Osteocyte (in vitro differentiated cells): ENCODE measurements at regions not wholly inside any gene's neighbourhood (a gene's known extent, or its start where the extent isn't known, plus 50 kb on each side); places are given as distances from the start of the nearest gene placed in this dataset.

Experiments used
- DNase-seq: peaks from one replicate; pipeline ENCODE4 v3.0.0; 2021; ENCODE audit warnings: mixed read lengths; ENCODE audit not compliant: unreplicated experiment; ENCODE audit errors: extremely low spot score
- H3K27ac Mint-ChIP-seq: one replicate; pipeline ENCODE4 v1.8.0; 2021; ENCODE audit warnings: mild to moderate bottlenecking, mixed read lengths; ENCODE audit not compliant: unreplicated experiment
- H3K27me3 Mint-ChIP-seq: one replicate; pipeline ENCODE4 v1.8.0; 2021; ENCODE audit warnings: mixed read lengths; ENCODE audit not compliant: unreplicated experiment
- H3K36me3 Mint-ChIP-seq: one replicate; pipeline ENCODE4 v1.8.0; 2021; ENCODE audit warnings: mixed read lengths; ENCODE audit not compliant: unreplicated experiment
- H3K4me1 Mint-ChIP-seq: one replicate; pipeline ENCODE4 v1.8.0; 2021; ENCODE audit warnings: mixed read lengths; ENCODE audit not compliant: unreplicated experiment
- H3K4me3 Mint-ChIP-seq: one replicate; pipeline ENCODE4 v1.8.0; 2021; ENCODE audit warnings: mild to moderate bottlenecking, moderate library complexity, mixed read lengths; ENCODE audit not compliant: unreplicated experiment
- H3K9me3 Mint-ChIP-seq: one replicate; pipeline ENCODE4 v1.8.0; 2021; ENCODE audit warnings: mixed read lengths; ENCODE audit not compliant: unreplicated experiment
- CTCF ChIP-seq: fragments of 200-600 bp; sonication (generic); IDR thresholded peaks from 2 replicates; pipeline ENCODE4 v1.5.0; 2021; ENCODE audit warnings: antibody characterized with exemption, mild to moderate bottlenecking, moderate library complexity

GRCh38 chr13:73482556-73482955, 423.8 kb downstream of the KLF5 start:
- H3K4me3 Mint-ChIP-seq, result no peak overlapping the region
- H3K4me1 Mint-ChIP-seq, result no peaks in the 10 kb centered on the region
- no peak overlapping the region for H3K27ac Mint-ChIP-seq
- H3K27me3 Mint-ChIP-seq, result peaks cover 9% of the 10 kb centered on the region
- H3K36me3 Mint-ChIP-seq, result no peaks in the 10 kb centered on the region
- H3K9me3 Mint-ChIP-seq, result no peaks in the 10 kb centered on the region
- TF ChIP-seq CTCF, result no peak
- no peak for DNase-seq

GRCh38 chr13:73481886-73482445, 423.2 kb downstream of the KLF5 start:
- H3K9me3 Mint-ChIP-seq, result no peaks in the 10 kb centered on the region
- no peak overlapping the region for H3K4me3 Mint-ChIP-seq
- no peak for DNase-seq
- peaks cover 9% of the 10 kb centered on the region for H3K27me3 Mint-ChIP-seq
- no peaks in the 10 kb centered on the region for H3K36me3 Mint-ChIP-seq
- no peak for TF ChIP-seq CTCF
- H3K27ac Mint-ChIP-seq, result no peak overlapping the region
- no peaks in the 10 kb centered on the region for H3K4me1 Mint-ChIP-seq

- H3K4me3 Mint-ChIP-seq, result no peak overlapping the region
- H3K4me1 Mint-ChIP-seq, result no peaks in the 10 kb centered on the region
- H3K9me3 Mint-ChIP-seq, result no peaks in the 10 kb centered on the region
- H3K27ac Mint-ChIP-seq, result no peak overlapping the region
- peaks cover 9% of the 10 kb centered on the region for H3K27me3 Mint-ChIP-seq
- no peak for DNase-seq
- no peaks in the 10 kb centered on the region for H3K36me3 Mint-ChIP-seq
- no peak for TF ChIP-seq CTCF
Measured at GRCh38 chr13:73480779-73481559, 422.2 kb downstream of the KLF5 start.

GRCh38 chr13:73479856-73480255, 421.1 kb downstream of the KLF5 start:
- Mint-ChIP-seq H3K27me3 (peaks cover 9% of the 10 kb centered on the region), H3K27ac (no peak overlapping the region), H3K4me1 (no peaks in the 10 kb centered on the region), H3K9me3 (no peaks in the 10 kb centered on the region), H3K4me3 (no peak overlapping the region), H3K36me3 (no peaks in the 10 kb centered on the region)
- DNase-seq, result no peak
- no peak for TF ChIP-seq CTCF

- Mint-ChIP-seq H3K27ac (no peak overlapping the region), H3K4me1 (no peaks in the 10 kb centered on the region), H3K9me3 (no peaks in the 10 kb centered on the region), H3K27me3 (peaks cover 9% of the 10 kb centered on the region), H3K4me3 (no peak overlapping the region), H3K36me3 (no peaks in the 10 kb centered on the region)
- DNase-seq, result no peak
- no peak for TF ChIP-seq CTCF
Measured at GRCh38 chr13:73479351-73479750, 420.5 kb downstream of the KLF5 start.
